Sciatic nerve (tissue), 2 donors: ENCODE measurements at regions not wholly inside any gene's neighbourhood (a gene's known extent, or its start where the extent isn't known, plus 50 kb on each side); places are given as distances from the start of the nearest gene placed in this dataset.
"Not testable (repeated sequence)": the region's sequence is repeated elsewhere in the genome, so short reads cannot be mapped to it uniquely, and the experiment has no call there.

ENCODE experiments used
- ATAC-seq: fragments of 200-7000 bp; cut with Tn5 transposase; one replicate; pipeline ENCODE4 v1.9.1; 2020; ENCODE audit warnings: mild to moderate bottlenecking, moderate library complexity
- DNase-seq: peaks from one replicate; pipeline ENCODE4 v3.0.0-alpha.2; 2020; ENCODE audit warnings: low spot score
- intact Hi-C: fragments of 100-400 bp; cut with DNase I; formaldehyde crosslinking; loops from one replicate; pipeline ENCODE4 v1.14.2; 2022
- donor health status: DM: no; HTN: no; CAD: no.
- donor health status: DM: no; HTN: no; CAD: no.

GRCh38 chr4:77220828-77221613, 64.0 kb downstream of the CCNG2 start:
- ATAC-seq (no peak), DNase-seq (no peak)

DNA sequence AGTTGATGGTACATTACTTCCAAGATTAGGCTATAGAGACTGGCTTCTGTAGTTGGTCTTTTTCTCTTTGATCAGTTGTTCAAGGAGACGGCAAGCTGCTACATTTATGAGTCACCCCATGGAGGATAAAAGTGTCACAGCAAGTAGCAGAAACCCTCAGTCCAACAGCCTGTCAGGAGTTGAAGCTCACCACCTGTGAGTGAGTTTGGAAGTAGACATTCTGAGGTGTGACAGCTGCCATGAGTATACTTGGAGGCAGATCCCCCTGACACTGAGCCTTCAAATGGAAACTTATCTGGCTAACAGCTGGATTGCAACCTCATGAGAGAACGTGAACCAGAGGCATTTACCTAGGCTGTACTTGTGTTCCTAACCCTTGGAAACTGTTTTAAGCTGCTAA, 68.0 kb downstream of the CCNG2 start:
- intact Hi-C loops, result no loop called here
- no peak for ATAC-seq
- no peak for DNase-seq

More at GRCh38 chr4:77220828-77221613, 64.0 kb downstream of the CCNG2 start:
- intact Hi-C loops, result no loop called here

GRCh38 chr4:77226939-77227705, 70.1 kb downstream of the CCNG2 start:
- intact Hi-C loops, result no loop called here
- no peak for ATAC-seq
- no peak for DNase-seq

DNA sequence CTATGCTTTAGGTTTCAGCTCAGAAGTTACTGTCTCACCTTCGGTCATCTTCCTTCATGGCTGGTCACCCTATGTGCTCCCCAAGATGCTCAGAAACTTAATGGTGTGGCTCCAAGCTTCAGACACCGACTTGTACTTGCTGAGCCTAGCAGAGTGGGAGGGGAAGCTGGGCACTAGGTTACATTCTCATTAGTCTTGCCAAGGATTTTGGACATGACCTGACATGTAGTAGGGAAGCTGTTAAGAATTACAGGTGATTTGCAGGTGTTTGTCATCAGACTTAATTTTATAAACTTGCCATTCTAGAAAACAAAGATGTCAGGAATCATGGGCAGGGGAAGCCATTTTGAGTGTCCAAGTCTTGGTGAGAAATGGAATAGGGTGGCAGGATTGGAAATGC, 72.4 kb downstream of the CCNG2 start:
- no peak for ATAC-seq
- intact Hi-C loops, result no loop called here
- no peak for DNase-seq

GRCh38 chr4:77232653-77233052, 75.6 kb downstream of the CCNG2 start:
- ATAC-seq, result no peak
- intact Hi-C loops, result no loop called here
- no peak for DNase-seq

GRCh38 chr4:77235289-77235854, 78.4 kb downstream of the CCNG2 start:
- intact Hi-C loops, result no loop called here
- ATAC-seq (no peak), DNase-seq (no peak)

DNA sequence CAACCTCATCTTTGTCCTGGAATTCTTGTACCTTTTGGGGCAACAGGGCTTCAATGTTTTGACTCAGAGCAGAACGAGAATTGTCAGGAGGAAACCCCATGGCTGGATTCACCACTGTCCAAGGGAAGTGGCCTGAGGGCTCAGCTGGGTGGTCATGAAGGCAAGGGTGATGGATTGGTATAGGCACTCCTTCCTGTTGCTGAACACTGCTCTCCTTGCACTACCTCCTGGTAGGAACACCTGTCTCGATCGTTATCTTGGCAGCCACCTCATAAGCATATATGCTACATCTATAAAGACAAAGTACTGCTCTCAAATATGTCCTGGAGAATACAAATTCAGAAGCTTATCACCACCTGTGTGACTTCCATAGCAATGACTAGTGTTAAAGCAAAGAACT, 79.8 kb downstream of the CCNG2 start:
- intact Hi-C loops, result no loop called here

DNA sequence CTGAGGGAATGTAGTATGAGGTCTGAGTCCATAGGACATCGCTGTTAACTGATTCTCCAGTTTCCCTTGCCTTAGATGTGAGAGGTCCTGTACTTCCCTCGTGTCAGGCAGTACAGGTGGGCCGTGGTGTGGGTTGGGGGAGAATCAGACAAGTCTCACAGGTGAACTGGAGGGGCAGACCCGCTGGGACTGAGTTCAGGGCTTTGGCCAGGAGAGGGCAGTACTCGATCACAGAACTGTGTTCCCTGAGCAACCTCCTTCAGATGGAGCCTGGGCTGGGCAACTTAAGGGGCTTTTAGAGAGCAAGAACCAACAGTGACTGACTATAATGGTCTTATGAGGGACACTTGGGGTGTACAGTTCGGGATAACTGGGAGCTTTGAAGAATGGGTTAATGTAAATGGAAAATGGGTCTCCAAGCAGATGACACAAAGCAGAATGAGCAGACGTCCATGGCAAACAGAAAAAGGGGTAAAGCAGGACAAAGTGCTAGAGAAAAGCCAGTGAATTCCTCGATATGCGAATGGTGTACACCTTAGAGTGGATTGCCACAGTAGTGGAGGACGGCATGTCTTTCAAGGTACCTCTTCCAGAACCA, 83.6 kb downstream of the CCNG2 start:
- intact Hi-C loops, result no loop called here
- ATAC-seq (peak; percentile 39), DNase-seq (peak; percentile 77)

More for the DNA sequence above, 79.8 kb downstream of the CCNG2 start:
- DNase-seq (no peak), ATAC-seq (no peak)

DNA sequence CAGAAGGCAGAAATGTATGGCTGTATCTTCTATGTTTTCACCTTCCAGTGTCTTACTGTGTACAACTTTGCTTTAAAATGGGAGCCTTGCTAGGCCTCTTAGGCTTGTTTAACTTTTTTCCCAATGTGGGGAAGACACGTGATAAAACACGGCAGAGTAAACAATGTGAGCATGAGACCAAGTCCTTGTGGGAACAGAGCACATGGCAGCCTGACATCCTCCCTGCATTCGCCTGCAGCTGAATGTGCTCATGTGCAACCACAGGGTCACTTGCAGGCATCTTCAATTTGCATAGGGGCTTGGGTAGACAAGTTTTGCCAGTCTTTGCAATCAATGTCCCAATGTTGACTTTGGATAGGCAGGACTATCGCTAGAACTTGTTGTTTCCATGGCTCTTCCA, 91.8 kb downstream of the CCNG2 start:
- ATAC-seq (no peak), DNase-seq (no peak)
- intact Hi-C loops, result no loop called here

DNA sequence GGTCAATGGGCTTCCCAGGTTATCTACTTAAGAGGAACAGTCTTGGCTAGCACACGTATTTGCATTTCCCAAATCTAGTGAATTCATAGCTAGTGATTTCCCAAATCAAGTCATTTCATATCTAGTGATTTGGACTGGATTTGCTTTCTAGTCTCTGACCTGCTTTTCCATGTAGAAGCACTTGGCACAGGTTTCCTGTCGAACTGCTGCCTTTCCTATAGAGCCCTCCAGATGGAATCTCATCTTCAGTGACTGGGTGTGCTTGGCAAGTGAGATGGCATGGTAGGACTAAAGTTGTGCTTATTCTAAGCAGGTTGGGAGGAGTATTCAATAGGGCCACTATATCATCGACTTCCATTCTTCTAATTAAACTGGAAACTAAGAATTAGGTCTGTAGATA, 94.7 kb downstream of the CCNG2 start:
- DNase-seq (no peak), ATAC-seq (no peak)
- intact Hi-C loops, result no loop called here

DNA sequence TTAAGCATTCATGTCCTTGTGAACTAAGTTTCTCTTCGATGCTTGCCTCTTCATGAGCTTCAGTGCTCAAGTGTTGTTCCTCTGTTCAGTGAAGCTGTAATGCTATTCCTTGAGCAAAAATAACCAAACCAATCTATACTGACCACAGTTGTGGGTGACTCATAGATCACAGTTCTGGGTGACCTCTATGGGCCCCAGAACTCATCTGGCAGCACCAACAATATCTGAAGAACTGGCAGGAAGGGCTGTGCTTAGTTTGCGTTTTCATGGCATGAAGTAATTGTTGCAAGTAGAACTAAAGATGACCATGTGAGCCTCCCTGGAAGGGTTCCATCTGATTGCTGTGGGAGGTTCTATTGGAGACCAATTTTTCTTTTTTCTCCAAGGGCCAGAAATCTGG, 106.2 kb downstream of the CCNG2 start:
- no peak for ATAC-seq
- no peak for DNase-seq
- intact Hi-C loops, result no loop called here

DNA sequence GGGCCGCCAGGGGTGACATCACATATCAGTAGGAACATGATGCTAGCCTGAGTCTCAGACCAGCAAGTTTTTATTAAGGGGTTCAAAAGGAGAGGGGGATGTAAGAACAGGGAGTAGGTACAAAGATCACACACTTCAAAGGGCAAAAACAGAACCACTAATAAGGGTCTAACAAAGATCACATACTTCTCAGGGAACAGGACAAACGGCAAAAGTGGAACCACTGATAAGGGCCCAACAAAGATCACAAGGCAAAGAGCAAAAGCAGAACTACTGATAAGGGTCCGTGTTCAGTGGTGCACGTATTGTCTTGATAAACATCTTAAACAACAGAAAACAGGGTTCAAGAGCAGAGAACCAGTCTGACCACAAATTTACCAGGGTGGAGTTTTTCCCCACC, 107.0 kb downstream of the CCNG2 start:
- ATAC-seq, intact Hi-C loops, DNase-seq: not testable (repeated sequence)

DNA sequence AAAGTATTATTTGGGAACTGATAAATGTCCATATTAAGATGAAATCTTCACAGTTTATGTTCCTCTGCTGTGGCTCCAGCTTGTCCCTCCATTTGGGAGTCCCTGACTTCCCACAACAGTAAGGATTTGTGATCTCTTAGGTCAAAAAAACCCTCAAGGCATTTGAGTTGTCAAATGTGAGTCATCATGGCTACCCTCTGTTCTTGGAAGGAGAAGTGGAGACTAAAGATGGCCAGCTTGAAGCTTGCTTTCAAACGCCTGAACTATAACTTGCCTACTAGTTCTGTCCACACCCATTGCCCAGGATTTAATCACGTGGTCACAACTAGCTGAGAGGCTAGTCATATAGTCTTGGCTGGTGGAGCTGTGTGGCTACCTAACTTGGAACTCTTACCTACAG, 107.8 kb downstream of the CCNG2 start:
- DNase-seq, result no peak
- ATAC-seq, result no peak
- intact Hi-C loops, result no loop called here

DNA sequence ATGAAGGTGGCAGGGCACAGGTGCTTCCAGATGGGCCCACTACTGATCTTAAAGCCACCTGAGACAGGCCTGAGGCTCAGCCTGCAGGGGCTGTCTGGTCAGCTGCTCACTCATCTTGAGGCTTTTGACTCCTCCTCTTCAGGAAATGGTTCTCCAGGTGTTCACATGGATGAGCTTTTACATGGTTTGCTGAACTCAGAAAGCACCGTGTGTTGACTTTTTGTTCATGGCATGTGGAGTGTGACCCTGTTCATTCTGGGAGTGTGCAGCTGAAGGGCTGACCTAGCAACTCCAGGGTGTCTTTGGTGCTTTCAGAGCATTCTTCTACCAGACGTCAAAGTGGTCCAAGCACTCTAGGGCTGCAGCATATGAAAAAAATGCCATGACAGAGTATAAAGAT, 111.1 kb downstream of the CCNG2 start:
- ATAC-seq (no peak), DNase-seq (no peak)
- intact Hi-C loops, result no loop called here

GRCh38 chr4:77269505-77269904, 112.5 kb downstream of the CCNG2 start:
- ATAC-seq (no peak), DNase-seq (no peak)
- intact Hi-C loops, result no loop called here

DNA sequence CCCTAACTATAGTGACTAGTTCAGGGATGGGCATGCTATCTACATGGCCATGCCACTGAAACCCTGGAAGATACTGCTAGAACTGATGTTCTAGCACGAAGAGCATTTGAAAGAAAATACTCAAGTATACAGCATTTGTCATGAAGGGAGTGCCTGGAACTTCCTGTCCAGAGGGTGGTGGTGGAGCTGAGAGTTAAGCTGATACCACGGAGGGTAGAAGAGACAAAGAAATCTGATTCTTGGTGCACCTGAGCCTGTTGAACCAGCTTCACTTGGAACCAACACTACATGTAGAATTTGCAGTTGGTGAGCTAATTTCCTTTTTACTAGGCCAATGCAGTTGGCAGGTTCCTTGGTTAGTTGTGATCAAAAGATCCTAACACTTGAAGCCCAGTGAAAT, 116.4 kb downstream of the CCNG2 start:
- intact Hi-C loops, result no loop called here
- DNase-seq, result no peak
- ATAC-seq, result no peak

DNA sequence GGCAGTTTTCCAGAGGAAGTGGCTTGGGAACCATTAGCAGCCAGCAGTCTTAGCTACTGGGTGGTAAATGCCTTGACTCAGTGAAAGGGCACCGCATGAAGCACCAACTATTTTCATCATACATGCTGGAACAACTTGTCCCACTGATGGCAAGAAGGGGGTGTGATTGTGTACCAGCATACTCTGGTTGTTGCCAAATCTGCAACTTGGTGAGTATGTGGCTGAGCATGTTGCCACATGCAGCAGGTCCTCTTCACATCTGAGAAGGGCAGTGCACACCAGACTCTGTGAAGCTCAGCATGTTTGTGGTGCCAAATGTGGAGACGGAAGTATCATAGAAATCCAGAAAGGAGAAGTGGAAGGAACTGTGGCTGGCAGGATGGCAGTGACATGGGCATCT, 122.1 kb downstream of the CCNG2 start:
- DNase-seq, intact Hi-C loops, ATAC-seq: not testable (repeated sequence)

GRCh38 chr4:77282305-77282704, 125.3 kb downstream of the CCNG2 start:
- ATAC-seq (no peak), DNase-seq (no peak)
- intact Hi-C loops, result no loop called here

DNA sequence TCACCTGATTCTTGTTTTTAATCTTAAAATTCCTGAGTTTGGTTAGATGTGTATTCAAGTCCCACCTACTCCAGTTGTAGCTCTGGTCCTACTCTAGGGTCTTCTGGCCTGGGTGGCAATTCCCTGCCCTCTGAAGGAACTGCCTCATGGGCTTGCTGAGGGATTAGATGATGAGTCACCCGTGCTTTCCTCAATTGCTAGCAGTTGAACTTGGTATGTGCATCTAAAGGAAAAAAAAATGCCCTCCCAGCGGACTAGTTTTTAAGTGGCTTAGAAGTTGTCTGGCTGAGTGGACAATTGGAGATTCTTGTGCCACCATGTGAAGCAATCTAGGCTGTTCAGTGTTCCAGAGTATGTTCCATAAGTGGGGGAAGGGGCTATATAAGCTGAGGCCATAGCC, 127.0 kb downstream of the CCNG2 start:
- DNase-seq (no peak), ATAC-seq (no peak)
- intact Hi-C loops, result no loop called here

DNA sequence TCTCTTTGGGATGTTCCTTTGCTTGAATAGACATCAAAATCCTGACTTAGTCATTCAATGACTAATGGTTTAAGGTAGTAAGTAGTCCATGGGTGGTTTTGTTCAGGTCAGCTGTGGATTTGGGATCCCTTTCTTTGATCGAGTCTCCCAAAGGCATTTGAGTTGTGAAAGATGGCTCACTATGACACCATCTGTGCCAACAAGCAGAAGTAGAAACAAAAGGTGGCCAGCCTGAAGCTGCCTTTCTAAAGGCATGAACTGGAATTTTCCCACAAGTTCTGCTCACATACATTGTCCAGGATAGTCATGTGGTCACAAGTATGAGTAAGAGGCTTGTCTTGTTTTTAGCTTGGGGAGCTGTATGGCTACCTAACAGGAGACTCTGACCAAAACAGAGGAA, 129.9 kb downstream of the CCNG2 start:
- ATAC-seq (no peak), DNase-seq (no peak)
- intact Hi-C loops, result no loop called here
